Left renal pelvis (tissue), 4 donors: ENCODE measurements at regions not wholly inside any gene's neighbourhood (a gene's known extent, or its start where the extent isn't known, plus 50 kb on each side); places are given as distances from the start of the nearest gene placed in this dataset.

Experiments used
- DNase-seq, 4 donors: peaks; one replicate each; pipeline ENCODE4 v3.0.0-alpha.2; 2013; ENCODE audit warnings: low read depth in 4 of 4, low spot score in 3 of 4

DNA sequence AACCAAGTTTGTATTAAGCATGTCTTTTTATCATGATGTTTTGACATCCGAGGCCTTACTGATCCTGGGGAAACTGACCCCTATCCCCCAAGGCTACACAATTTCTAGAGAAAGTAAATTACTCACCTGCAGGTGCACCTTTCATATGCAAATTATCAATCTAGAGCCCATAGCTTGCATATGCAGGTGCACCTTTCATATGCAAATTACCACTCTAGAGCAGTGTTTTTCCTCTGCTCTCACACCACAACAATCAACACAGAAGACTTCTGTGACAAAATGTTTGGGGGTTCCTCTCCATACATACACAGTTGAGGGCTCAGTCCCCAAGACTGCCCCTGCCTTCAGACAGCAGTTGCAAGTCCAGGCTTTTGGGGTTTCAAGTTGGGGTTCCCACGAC lies 203.7 kb upstream of the RORB start:
- DNase-seq, result no peak

DNA sequence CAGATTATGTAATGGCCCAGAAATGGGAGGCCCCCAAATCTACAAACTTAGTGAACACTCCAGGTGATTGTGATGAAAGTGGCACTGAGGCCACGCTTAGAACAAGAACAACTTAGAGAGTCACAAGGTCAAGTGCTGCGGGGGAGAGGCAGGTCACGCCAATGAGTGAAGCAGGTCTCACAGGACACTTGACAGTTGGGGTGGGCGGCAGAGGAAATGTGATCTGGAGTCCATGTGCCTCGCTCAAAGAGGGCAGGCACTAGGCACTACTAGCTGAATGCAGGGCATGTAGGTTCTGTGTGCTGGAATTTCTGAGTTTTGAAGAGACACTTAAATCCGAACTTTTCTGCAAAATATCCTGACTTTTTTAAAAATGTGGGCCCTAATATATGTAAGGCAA lies 193.2 kb upstream of the RORB start:
- peak in 1 of 4 donors; percentile 1 for DNase-seq

DNA sequence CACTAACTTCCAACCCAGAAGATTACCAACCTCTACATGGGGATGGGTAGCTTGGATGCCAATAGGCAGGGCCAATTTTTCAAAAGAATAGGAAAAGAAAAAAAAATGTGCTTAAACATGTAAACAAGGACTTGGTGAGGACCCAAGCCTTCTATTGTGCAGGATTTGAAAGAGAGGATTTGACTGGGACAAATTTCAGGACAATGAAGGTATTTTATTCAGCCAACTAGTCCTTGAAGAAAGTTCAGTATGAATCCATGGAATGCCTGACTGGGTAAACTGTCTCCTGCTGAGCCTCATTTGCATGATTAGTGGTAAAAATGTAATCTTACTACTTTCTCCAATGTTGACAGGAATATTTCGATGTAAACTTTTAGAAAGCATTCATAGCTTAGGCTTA lies 192.5 kb upstream of the RORB start:
- no peak for DNase-seq

GRCh38 chr9:74309654-74310053 lies 187.5 kb upstream of the RORB start:
- DNase-seq, result no peak

DNA sequence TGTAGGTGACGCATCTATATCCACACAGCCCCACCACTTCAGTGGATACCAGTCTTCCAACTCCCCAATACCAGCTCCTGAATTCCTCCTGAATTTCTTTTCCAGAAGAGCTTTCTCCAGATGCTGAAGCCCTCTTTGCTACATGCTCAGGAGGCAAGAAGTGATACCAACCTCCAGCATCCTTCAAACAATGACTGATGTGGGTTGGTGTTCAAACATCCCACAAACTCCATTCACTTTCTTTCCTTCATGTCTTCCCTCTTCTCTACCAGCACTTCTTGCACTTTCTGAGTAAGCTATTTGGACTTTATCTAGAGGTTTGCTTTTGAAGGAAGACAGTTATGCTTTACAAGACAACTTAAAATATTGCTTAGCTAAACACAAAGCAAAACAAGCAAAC lies 179.9 kb upstream of the RORB start:
- no peak for DNase-seq

GRCh38 chr9:74321396-74321795 lies 175.7 kb upstream of the RORB start:
- no peak for DNase-seq

GRCh38 chr9:74322661-74323314 lies 174.3 kb upstream of the RORB start:
- DNase-seq, result no peak

DNA sequence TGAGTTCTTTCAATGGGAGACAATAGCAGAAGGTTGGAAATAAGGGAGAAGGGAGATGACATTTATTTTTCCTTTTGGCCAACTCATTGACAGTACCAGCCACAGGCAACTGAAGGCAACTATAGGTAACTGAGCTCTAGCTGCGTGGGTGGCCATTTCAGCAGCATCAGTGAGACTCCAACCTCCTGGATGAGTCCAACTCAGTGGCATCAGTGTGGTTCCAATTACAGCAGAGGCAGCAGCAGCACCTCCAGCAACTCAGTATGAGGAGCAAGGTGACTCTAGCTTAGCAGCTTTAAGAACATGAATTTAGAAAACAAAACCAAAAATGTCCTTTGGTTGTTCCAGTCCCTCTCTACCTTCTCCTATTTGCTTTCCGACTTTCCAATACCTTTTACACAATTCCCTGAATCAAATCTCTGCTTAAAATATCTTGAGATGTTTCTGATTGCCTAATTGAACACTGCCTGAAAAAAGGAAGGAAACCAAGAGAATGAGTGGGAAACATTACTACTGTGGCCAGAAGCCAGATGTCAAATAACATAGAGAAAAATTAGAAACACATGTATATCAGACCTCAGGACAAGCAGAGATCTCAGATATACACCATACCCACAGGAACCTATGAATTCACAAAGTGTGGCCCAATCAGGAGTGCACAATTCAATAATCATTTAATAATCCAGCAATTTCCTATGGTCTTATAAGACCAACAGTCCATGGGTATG lies 166.5 kb upstream of the RORB start:
- no peak for DNase-seq

GRCh38 chr9:74331607-74332006 lies 165.5 kb upstream of the RORB start:
- no peak for DNase-seq

DNA sequence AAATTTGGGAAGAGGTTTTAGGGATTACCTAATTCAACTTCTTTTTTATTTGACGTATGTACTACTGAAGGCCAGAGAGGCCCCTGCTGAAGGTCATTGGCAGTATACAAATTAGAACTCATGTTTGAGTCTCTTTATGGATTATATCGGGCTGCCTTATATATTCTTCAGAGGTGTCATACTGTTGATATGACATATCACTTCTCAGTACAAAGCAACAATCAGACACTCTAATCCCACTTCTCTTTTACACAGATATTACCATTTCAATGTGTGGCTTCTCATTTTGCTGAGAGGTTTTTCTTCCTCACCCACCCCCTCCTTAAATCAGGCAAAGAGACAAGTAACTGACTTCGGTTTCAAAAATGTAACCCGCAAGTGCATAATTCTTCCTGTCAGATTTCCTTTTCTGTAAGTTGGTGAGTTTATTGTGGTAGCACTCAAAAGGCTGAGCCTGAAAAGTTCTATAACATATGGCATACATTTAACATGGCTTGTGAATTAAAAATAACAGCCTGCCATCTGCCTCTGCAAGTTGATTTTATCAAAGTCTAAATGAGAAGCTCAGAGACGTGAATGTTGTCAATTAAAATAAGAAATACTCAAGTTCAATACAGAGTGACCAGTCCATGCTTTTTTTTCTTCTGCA lies 163.6 kb upstream of the RORB start:
- DNase-seq, result no peak

DNA sequence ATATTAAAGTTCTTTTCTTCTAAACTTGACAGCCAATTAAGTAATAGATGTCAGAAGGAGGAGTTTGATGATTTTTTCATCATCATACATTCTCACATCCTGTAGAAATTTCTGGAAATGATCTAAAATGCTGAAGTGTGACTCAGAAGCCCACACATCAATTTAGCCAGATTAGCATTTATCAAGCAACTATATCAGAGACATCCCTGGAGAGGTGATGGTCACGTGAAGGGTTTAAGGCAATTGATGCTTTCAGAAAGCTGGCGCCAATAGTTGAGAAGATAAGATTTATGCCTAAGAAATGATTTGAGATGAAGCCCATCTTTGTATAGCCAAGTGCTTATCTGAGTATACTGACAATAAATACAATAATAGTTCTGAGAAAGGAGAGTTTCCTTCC lies 162.9 kb upstream of the RORB start:
- no peak for DNase-seq

GRCh38 chr9:74336161-74336560 lies 161.0 kb upstream of the RORB start:
- DNase-seq, result no peak

GRCh38 chr9:74348777-74349176 lies 148.4 kb upstream of the RORB start:
- DNase-seq, result no peak

GRCh38 chr9:74355107-74355506 lies 142.0 kb upstream of the RORB start:
- no peak for DNase-seq

GRCh38 chr9:74357577-74357976 lies 139.6 kb upstream of the RORB start:
- DNase-seq, result no peak

GRCh38 chr9:74358959-74359358 lies 138.2 kb upstream of the RORB start:
- DNase-seq, result no peak

GRCh38 chr9:74361508-74361907 lies 135.6 kb upstream of the RORB start:
- DNase-seq, result no peak

DNA sequence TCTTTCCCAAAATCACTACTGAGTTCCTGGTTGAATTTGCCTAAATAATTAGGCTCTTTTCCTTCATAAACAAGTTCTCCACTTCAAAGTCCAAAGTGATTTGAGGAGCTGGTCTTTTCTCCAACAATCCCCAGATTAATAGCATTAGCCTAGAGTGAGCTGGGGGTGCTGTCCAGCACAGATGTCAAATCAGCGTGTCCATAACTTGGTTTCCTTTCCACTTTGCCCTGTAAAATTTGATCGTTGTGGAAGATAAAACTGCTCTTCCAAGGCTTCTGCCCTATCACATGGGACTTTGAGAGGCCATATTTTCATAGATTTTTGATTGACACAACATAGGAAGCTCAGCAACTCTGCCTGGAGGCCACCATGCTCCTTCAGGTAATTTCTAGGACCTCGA lies 134.7 kb upstream of the RORB start:
- no peak for DNase-seq

DNA sequence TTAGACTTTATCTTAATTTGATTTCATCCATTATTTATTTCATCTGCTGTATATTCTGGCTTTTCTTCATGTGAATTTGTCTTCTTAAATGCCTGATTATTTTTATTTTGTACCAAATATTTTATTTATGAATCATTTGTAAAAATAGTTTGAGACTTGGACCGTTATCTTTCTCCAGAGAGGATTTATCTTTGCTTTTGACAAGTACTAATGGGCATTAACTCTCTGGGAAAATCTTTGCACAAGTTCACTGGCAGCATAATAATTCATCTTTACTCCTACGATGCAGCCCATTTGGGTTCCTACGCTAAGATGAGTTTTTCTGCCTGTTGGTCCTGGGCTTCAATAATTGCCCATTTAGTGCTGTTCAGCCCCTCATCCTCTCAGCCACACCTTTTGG lies 131.0 kb upstream of the RORB start:
- DNase-seq, result no peak

GRCh38 chr9:74369844-74370243 lies 127.3 kb upstream of the RORB start:
- no peak for DNase-seq

DNA sequence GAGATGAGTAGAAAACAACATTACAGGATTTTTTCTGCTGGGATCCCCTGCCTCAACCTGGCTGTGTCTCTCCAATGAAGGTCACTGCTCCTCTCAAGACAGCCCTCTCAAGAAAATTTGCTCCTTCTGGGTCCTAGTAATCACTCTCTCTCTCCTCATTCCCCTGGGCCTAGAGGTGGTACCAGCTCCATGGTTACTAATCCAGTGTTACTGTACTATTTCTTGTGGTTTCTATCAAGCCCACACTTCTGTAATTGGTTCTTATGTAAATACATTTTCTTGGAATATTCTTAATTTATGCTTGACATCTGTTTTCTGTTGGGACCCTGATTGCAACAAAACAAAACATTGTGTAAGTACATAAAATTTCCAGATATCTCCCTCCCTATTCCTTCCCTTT lies 123.8 kb upstream of the RORB start:
- DNase-seq, result no peak

DNA sequence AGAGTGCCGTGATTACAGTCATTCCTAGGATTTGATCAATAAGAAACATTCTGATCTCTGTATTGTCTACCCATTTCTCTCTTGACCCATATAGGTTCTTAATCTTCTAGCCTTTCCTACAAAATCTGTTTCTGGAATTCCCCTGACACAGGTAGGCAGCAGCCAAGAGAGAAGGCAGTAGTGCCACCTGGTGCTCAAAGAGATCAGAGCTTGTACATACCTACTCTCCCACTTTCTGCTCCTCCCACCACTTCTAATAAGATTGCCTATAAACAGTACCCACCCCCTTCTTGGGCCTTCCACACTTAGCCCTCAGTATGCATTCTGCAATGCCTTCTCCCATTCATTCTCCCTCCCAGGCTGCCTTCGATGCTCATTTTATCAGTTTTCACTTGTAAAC lies 117.4 kb upstream of the RORB start:
- peak in 1 of 4 donors; percentile 7 for DNase-seq
